Lung (tissue), 11 donors: ENCODE measurements at regions not wholly inside any gene's neighbourhood (a gene's known extent, or its start where the extent isn't known, plus 50 kb on each side); places are given as distances from the start of the nearest gene placed in this dataset.

Experiments used
- ATAC-seq: fragments of 200-7000 bp; cut with Tn5 transposase; one replicate; pipeline ENCODE4 v1.9.1; 2020; ENCODE audit warnings: moderate number of reproducible peaks; ENCODE audit not compliant: insufficient read depth, low FRiP score
- DNase-seq, 3 donors: peaks; one replicate each; pipeline ENCODE4 v3.0.0-alpha.2; 2013 to 2017
- H3K27ac ChIP-seq, 2 donors: one replicate each; pipeline ENCODE4 v1.5.1; 2013; ENCODE audit warnings: mild to moderate bottlenecking in 2 of 2, moderate library complexity in 2 of 2, control low read depth in 1 of 2, inconsistent platforms in 1 of 2, low read depth in 1 of 2, low read length in 1 of 2
- H3K27me3 ChIP-seq, 3 donors: one replicate each; pipeline ENCODE4 v1.5.1; 2013; ENCODE audit warnings: low read length in 2 of 3; ENCODE audit not compliant: control insufficient read depth in 3 of 3, insufficient read depth in 3 of 3
- H3K36me3 ChIP-seq, 4 donors: one replicate each; pipeline ENCODE4 v1.5.1; 2013; ENCODE audit warnings: low read length in 4 of 4, mild to moderate bottlenecking in 1 of 4, moderate library complexity in 1 of 4; ENCODE audit not compliant: control insufficient read depth in 4 of 4, insufficient read depth in 4 of 4
- H3K4me1 ChIP-seq, 5 donors: one replicate each; pipeline ENCODE4 v1.5.1; 2013; ENCODE audit warnings: low read length in 5 of 5, mild to moderate bottlenecking in 2 of 5, moderate library complexity in 1 of 5; ENCODE audit not compliant: control insufficient read depth in 5 of 5, insufficient read depth in 5 of 5
- H3K4me3 ChIP-seq: one replicate; pipeline ENCODE4 v1.5.1; 2013; ENCODE audit warnings: mild to moderate bottlenecking, control low read depth, moderate library complexity
- H3K9ac ChIP-seq, 2 donors: one replicate each; pipeline ENCODE4 v1.5.1; 2013; ENCODE audit warnings: low read length in 2 of 2, control low read depth in 1 of 2; ENCODE audit not compliant: insufficient read depth in 1 of 2
- H3K9me3 ChIP-seq, 4 donors: one replicate each; pipeline ENCODE4 v1.5.1; 2013; ENCODE audit warnings: low read length in 3 of 4, mild to moderate bottlenecking in 1 of 4, moderate library complexity in 1 of 4; ENCODE audit not compliant: control insufficient read depth in 4 of 4, insufficient read depth in 3 of 4
- CTCF ChIP-seq: IDR thresholded peaks from 2 replicates; pipeline ENCODE4 v1.5.1; 2012; ENCODE audit warnings: mild to moderate bottlenecking; ENCODE audit errors: control extremely low read depth, extremely low read depth
- WGBS, 2 donors: extraction: QIAGEN DNeasy Blood & Tissue Kit; methylation state at CpG; one replicate each; pipeline ENCODE4 v1.1.7; 2013; 5-methylcytosine and 5-hydroxymethylcytosine counted together
- donor health status: control.
- donor health status: control.
- donor health status: Bipolar disorder and iron deficiency.
- donor health status: healthy.
- donor health status: DM: yes; HTN: yes; CAD: no.

GRCh38 chr17:71845337-71845736 is 275.5 kb upstream of the SOX9 start:
- no peak for DNase-seq
- Histone ChIP-seq H3K9me3 (peaks cover 0 to 2% (median 0%) of the 10 kb centered on the region in 4 donors), H3K36me3 (no peaks in the 10 kb centered on the region), H3K27me3 (no peaks in the 10 kb centered on the region), H3K4me1 (no peaks in the 10 kb centered on the region), H3K9ac (no peak overlapping the region), H3K4me3 (no peak overlapping the region), H3K27ac (no peak overlapping the region)
- no peak for TF ChIP-seq CTCF
- WGBS, 2 donors: 91 to 98% methylated on average over 2 of the region's 2 CpGs
- ATAC-seq: no peak

- no peaks in the 10 kb centered on the region for H3K36me3 ChIP-seq
- DNase-seq (no peak), ATAC-seq (no peak)
- H3K9ac ChIP-seq: no peak overlapping the region
- H3K4me3 ChIP-seq: no peak overlapping the region
- H3K27ac ChIP-seq: no peak overlapping the region
- no peak for TF ChIP-seq CTCF
- no peaks in the 10 kb centered on the region for H3K27me3 ChIP-seq
- no peaks in the 10 kb centered on the region for H3K4me1 ChIP-seq
- H3K9me3 ChIP-seq: peaks cover 0 to 2% (median 0%) of the 10 kb centered on the region in 4 donors
- 91 to 94% methylated on average over 8 of the region's 8 CpGs for WGBS, 2 donors
Observed at GRCh38 chr17:71846561-71847110, 274.2 kb upstream of the SOX9 start.

- H3K9ac ChIP-seq: no peak overlapping the region
- no peaks in the 10 kb centered on the region for H3K27me3 ChIP-seq
- ATAC-seq (no peak), DNase-seq (no peak)
- H3K4me1 ChIP-seq: no peaks in the 10 kb centered on the region
- TF ChIP-seq CTCF: no peak
- H3K9me3 ChIP-seq: no peaks in the 10 kb centered on the region
- no peak overlapping the region for H3K27ac ChIP-seq
- WGBS, 2 donors: 74 to 96% methylated on average over 1 of the region's 1 CpG
- H3K4me3 ChIP-seq: no peak overlapping the region
- H3K36me3 ChIP-seq: no peaks in the 10 kb centered on the region
Observed at GRCh38 chr17:71849783-71850768, 270.7 kb upstream of the SOX9 start.
